CD4-positive, alpha-beta T cell treated with Interleukin-17A for 1 hour (primary cell): ENCODE measurements at regions not wholly inside any gene's neighbourhood (a gene's known extent, or its start where the extent isn't known, plus 50 kb on each side); places are given as distances from the start of the nearest gene placed in this dataset.

Experiments
- DNase-seq: peaks from one replicate; pipeline ENCODE4 v3.0.0-alpha.2; 2020

DNA sequence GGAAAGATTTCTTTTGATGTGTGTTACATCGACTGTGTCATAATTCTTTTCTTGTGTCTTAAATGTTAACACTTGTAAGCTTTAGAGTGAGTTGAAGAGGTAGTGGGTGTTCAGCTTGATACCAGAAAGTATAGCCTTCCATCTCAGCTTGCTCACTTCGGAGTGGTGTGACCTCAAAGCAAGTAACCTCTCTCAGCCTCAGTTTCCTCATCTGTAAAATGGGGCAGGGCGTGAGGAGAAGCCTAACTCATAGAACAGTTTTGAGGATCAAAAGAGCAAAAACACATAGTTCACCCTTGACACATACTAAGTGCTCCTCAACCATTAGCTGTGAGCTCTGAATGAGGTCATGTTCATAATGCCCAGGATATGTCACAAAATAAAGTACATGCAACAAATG lies 434.8 kb upstream of the PROK2 start:
- DNase-seq: no peak

DNA sequence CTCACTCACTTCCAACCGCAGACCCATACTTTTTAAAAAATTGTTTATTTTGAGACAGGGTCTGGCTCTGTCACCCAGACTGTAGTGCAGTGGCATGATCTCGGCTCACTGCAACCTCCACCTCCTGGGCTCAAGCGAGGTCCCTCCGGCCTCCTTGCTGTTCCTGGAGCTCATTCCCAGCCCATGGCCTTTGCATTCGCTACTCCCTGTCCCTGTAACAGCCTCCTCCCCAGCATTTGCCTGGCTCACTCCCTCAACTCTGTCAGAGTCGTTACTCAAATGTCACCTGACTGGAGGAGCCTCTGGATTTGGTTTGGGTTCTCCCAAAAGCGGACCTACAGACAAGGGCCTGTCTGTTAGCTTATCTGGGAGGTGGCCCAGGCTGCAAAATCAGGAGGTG lies 432.6 kb upstream of the PROK2 start:
- DNase-seq: no peak

DNA sequence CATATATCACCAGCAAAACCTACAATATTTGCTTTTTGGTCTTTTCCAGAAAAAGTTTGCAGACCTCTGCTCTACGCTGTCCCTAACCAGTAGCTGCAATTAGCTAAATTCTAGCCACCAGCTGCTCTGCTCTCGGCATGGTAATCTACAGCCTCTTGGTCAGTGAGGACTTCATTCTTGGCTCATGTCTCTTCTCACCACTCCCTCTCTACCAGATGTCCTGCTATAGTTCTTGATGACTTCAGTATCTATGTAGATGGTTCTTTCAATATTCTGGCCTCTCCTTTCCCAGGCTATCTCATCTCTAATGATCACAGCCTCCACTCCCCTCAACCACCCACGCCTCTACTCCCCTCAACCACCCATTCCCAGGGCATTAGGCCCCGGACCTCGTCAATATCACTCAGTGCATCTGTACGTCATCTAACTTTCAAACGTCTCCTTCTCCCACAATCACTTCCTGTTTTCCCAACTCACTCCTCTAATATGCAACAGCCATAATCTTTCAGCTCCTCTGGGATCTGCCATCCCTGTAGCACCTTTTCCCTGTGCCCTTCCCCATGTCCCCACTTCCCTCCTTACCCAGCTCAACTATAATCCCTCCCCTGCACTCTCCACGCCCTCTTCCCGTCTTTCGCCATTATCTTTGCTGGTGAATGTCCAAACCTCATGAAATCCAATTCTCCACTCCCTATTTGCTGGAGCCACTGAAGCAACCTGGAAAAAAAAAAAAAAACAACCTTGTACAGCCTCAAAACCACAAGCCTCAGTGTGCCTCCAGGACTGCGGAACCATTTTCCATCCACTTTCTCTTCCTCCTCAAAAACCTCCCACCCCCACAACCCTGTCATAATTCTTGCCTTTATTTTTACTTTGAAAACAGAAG lies 429.4 kb upstream of the PROK2 start:
- no peak for DNase-seq

DNA sequence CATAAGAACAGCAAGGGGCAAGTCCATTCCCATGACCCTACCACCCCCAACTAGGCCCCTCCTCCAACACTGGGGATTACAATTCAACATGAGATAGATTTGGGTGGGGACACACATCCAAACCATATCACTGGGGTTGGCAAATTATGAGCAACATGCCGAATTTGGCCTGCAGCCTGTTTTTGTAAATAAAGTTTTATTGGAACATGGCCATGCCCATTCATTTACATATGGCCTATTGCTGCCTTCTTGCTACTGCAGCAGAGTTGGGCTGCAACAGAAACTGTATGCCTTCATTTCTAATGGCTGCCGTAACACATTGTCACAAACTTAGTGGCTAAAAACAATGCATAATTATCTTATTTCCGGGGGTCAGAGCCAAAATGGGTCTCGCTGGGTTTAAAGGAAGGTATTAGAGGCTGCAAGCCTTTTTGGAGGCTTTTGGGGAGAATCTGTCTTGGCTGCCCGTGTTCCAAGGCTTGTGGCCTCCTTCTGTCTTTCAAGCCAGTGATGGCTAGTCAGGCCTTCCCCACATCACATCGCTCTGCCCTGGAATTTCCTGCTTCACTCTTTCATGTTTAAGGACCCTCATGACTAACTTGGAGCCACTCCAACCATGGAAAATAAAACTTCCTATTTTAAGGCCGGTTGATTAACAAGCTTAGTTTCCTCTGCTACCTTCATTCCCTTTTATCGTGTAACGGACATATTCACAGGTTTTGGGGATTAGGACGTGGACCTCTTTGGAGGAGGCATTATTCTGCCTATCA lies 428.5 kb upstream of the PROK2 start:
- no peak for DNase-seq

DNA sequence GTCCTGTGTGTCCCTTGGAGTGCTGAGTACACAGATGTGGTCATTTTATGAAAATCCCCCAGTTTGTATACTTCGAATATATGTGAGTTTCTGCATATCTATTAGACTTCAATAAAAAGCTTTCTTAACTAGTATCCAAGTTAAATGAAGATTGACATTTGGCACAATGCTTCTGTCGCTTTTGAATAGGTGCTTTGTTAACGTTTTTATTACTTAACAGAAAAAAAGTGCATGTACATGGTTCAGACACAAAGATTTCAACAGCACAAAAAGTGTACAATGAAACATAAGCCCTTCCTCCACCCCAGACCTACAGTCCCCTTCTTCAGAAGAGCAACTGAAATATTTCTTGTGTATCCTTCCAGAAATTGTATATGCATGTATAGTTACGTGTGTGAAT lies 427.4 kb upstream of the PROK2 start:
- DNase-seq: no peak

DNA sequence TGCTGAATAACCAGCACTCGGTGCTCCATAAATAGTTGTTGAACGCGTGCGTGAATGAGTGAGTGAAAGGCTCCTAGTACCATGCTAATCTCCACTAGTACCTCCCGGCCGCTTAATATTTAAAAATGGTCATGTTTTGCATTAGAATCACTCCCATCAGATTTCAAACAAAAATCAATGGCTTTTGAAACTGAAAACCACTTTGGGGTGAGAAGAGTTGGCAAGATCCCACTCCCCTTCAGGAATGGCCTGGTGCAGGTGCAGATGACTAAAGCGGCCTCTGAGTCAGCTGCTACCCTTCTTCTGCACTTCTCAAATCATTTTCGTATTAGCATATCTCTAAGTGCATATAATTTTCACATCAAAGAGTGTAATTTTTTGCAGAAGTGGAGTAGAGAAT lies 425.3 kb upstream of the PROK2 start:
- no peak for DNase-seq

DNA sequence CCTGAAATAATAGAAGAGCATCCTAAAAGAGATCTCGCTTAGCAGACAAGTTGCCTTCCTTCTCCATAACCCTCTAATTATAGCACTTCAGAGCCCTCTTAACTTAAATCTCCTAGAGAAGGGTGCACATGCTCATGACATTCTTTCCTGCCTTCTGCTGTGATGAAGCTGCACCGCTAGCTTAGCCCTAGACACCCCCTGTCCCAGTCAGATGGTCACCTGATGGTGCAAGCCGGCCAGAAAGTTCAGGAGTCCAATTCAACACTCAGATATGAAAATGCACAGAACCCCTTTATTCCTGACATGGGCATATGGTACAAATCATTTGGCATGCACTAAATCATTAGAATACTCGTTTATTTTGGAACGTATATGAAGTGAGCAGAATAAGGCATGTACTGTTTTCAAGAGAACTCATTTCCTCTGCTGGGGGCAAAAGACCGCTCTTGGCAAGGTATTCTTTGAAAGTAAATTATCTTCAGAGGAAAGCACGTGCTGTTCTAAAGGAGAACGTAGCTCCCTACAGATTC lies 420.4 kb upstream of the PROK2 start:
- DNase-seq: no peak

DNA sequence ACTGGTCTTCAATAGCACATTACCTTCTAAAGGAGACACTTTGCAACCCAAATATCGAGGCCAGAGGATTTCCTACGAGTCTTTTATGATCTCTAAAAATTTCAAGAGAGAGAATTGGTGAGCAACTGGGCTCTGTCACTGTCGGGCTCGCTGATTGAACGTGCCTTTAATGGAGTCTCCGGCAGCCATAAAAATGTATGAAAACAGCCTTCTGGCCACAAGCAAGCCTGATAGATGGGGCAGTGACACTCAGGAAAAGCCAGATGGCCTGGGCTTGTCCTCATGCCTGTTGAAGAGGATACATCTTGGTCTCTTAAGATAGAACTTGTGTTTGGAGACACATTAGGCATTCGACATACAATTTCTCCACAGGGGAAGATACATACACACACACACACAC lies 419.5 kb upstream of the PROK2 start:
- DNase-seq: no peak

DNA sequence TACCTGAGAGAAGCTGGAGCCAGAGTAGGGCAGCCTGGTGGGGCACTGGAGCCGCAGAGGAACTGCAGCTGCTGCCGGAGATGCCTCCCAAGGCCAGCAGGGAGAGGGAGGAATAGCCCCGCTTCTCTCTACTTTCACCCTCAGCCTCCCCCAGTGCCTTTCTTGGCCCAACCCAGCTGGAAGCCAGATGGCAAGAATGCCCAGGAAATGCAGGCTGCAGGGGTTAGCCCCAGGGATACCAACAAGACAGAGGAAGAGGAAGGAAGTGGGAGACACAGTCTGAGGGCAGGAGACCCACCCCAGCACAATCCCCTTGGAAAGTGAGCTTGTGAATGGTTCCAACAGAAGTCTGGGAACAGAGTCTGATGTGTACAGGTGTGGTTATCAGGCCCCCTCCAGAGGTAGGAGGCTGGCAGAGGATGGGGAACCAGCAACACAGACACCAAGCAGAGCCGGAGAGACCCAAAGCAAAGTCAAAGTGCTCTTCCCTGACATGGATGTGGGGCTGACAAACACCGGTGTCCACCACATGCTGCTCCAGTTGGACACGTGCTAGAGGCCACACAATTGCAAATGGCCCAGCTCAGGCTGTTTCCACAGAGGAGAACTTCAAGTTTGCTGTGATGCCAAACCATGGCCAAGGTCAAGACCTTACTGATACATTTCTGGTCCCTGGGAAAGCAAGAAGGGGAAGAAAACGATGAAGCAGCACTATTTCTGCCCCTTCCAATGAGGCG lies 418.8 kb upstream of the PROK2 start:
- no peak for DNase-seq

DNA sequence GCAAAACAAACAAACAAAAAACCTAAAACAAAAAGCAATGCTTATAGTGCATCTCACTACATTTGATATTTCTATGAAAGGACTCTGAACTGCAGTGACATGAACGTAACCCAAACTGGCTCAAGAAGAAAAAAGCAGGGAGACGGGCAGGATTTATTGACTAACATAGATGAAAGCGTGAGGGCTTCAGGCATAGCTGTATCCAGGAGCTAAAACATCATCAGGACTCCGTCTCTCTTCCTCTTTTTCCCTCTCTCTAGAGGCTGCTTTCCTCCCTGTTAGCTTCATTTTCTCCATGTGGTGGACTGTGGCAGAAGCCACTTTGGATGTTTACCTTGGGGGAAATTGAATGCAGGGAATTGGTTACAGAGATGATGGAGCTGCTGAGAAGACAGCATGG lies 418.2 kb upstream of the PROK2 start:
- DNase-seq: no peak

DNA sequence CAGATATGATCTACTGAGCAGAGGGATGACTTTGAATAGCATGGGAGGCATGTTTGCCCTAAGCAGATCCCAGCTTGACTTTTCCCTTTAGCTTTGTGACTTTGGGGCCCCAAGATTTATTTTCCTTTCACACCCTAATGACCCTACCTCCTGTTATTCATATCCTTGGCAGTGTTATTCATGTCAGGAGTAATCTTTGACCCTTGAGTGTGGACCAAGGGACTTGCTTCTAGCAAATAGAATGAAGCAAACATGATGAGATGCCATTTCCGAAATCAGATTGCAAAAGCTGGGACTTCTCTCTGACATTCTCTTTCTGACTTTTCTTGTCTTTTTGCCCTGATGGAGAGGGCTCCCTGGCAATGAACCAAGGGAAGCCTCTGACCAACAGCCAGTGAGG lies 415.4 kb upstream of the PROK2 start:
- DNase-seq: no peak

DNA sequence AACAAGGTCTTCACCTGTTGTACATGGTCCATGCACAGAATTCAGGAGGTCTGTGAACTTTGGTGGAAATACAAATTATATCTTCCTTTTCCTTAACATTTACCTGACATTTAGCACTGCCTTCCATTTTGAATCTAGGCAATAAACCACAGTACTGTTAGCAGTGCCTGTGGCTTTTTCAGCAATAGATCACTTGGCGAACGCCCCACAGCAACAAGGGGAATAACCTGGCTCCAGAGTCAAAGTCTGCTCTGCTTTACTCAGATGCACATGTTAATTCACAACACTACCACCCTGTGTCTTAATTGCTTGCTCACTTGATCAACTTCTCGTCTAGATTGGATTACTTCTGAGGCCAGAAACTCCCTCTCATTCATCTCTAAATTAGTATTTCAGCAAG lies 414.6 kb upstream of the PROK2 start:
- DNase-seq: no peak

DNA sequence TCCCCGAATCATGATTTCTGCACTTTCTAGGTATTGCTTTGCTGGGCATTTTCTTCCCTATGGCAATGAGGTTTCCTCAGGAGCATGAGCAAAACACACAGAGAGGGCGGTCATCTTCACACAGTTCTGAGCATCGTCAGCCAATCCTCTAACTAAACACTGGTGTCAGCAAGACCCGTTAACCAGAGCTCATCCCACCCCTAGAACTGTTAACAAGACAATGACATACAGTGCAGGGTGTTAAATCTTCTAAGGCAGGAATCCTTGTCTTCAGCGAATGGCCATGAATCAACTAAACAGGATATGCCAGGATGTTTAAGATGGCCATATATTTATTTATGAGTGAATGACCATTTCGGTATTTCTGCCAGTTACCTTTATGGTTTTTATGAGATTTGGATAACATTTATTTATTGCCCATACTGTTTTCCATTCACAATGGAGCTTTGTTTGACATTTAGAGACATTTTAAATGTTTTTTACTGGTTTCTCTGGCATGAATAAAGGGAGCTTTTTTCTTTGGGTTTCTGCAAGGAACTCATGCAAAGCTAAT lies 411.5 kb upstream of the PROK2 start:
- no peak for DNase-seq

DNA sequence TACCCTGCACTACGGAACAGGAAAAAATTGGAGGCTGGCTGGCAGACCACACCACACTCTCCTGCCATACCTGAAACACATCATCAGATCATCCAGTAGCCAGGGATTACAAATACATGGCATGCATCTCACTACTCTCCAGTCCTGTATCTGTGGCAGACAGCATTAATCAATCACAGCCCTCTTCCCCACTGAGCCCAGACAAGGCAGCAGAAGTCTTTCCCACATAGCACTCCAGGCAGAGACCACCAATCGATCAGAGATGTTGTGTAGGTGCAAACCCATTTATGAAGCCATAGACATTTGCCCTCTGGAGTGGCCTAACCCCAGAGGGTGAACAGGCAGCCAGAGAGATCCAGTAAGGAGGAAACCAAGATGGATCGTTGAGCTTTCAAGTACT lies 410.9 kb upstream of the PROK2 start:
- no peak for DNase-seq

DNA sequence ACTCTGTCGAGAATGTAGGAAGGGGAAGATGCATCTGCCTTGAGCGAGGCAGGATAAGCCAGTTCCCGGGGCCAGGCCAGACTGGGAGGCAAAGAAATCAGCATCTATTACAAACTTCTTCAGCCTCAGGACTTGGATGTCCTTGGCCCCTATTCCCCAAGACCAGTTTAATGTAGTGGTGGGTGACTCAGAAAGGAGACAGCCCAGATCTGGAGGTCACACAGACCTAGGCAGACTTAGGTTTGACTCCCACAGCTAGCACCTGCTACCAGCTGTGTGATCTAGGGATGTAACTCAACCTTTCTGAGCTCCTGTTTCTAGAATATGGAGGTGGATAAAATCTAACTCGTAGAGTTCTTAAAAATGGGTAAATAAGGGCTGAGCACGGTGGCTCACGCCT lies 409.5 kb upstream of the PROK2 start:
- no peak for DNase-seq

DNA sequence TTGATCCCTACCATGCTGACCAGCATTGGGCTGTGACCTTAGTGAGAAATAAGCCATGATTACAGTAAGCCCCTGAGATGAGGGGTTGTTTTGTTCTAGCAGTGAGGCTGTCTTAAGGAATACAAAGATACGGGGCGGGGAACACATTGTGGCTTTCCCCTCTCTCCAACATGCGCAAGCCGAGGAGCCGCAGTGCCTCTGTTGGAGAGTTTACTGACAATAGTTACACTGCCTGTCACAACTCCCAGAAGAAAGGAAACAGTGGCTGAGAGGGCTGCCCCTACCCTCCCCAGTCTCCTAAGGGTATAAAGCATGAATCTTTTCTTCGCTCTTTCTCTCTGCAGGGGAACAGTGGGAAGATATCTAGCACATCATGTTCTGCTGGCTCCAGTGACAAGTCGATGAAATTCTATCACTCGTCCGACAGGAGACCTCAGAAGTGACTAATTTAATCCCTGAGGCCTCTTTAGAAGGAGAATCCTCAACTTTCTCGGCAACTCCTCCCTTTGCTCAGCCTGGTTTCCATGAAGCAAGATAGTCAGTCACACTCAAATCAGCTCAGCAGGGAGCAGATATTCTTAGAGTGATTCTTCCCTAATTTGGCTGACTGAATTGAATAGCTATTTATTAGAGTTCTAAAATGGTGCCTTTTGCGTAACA lies 409.0 kb upstream of the PROK2 start:
- DNase-seq: no peak

DNA sequence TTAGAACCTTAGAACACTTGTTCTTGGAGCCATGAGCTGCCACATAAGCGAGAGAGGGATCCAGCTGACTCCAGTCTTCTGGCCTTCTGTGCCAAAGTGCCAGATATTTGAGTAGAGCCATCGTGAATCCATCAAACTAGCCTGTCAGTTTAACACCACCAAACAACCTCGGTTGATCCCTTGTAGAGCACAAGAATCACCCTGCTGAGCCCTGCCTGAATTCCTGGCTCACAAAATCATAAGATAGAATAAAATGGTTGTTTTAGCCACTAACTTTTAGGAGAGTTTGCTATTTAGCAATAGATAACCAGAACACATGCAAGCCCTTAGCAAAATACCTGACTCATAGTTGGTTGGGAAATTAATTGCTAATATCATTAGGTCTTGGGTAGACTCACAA lies 407.6 kb upstream of the PROK2 start:
- no peak for DNase-seq

DNA sequence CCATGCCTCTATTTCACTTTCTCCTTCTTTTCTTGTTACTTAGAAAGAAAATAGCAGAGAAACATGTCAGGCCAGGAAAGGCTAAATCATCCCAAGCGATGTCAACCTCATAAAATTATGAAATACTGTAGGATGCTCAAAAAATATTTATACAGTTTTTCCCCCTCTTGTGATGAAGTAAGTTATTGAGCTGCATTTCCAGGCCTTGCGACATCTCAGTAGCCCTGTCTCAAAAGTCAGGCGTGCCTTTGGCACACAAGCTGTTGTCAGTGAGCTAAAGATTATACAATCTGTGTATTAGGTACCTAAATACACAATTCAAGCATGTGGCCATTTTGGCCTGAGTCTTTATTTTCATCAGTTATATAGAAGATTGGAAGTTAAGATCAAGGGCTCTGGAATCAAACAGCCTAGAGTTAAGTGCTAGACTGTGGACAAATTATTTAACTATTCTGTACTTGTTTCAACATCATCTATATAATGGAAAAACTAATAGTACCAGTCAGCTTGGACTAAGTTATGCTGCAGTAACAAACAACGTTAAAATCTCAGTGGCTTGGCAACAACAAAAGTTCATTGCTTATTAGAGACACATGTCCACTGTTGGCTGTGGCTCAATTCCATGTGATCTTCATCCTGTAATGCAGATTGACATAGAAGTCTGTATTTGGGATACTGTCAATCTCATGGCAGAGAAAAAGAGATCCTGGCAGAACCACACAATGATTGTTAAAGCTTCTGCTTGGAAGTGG lies 406.4 kb upstream of the PROK2 start:
- DNase-seq: no peak

DNA sequence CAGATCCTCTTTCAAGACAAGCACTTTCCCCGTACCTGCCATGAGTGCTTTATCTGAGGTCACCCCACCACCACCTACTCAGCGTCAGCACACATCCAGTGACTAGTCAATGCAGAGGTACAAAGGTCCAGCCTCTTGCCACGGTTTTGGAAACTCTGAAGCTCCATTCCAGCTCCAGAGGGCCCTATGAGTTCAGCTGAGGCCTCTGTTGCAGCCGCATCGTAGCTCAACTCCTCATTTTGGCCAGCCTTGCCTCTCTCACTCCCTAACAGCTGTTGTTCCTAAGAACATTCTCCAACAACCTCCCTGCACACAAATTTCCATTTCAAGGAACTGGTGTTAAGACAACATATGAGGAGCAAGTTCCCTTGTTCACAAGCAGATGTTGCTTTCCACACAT lies 405.1 kb upstream of the PROK2 start:
- DNase-seq: no peak

DNA sequence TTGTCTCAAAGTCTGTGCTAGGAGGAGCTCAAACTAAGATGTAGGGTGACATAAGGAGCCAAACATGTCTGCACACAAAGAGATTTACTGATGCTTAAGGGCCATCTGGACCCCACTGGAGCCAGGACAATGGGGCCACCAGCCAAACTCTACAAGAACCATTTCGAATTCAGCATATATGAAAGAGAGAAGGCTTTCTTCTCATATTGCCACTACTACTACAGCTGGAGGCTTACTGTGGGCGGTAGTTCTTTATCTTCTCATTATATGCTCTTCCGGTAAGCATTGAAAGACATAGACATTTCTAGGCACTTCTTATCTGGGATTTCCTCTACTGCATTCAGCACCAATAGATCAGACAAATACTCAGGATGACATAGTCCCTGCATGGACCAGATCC lies 404.4 kb upstream of the PROK2 start:
- no peak for DNase-seq

DNA sequence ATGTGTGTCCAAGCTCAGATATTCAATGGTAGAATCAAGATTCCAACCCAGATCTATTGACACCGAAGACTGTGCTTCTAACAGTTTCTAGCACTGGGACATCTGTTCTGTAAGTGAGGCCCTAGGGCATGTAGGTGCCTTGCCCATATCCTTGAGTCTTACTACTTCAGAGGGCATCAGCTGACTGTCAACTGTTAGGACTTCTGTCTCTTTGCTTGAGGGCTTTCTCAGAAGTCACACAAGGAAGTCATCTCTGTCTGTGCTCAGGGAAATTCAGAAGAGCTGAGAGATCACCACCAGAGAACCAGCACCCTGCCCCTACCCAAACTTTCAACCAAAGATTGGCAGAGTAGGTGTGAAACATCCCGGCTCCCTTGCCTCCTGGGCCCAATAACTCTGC lies 403.6 kb upstream of the PROK2 start:
- DNase-seq: no peak

DNA sequence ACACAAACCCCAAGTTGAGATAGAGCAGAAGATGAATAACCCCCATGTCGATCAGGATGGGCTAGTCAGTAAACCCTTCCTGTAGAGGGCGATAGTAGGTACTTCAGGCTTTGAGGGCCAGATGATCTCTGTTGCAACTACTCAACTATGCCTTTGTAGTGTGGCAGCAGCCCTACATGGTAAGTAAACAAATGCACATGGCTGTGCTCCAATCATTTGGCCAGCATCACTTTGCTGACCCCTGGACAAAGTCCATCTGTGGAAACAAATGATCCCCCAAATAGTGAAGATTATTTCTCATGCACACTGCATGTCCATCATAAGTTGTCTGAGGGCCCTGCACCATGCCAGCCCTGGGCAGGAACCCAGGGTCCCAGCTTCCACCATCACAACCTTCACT lies 402.2 kb upstream of the PROK2 start:
- DNase-seq: no peak
